Hypothalamus (tissue), 51 donors: ENCODE measurements at regions not wholly inside any gene's neighbourhood (a gene's known extent, or its start where the extent isn't known, plus 50 kb on each side); places are given as distances from the start of the nearest gene placed in this dataset.
"Not testable (repeated sequence)": the region's sequence is repeated elsewhere in the genome, so short reads cannot be mapped to it uniquely, and the experiment has no call there.

Experiments used
- DNase-seq, 51 donors: peaks; one replicate each; lab custom pipeline; 2025; lab: John Stamatoyannopoulos, UW

DNA sequence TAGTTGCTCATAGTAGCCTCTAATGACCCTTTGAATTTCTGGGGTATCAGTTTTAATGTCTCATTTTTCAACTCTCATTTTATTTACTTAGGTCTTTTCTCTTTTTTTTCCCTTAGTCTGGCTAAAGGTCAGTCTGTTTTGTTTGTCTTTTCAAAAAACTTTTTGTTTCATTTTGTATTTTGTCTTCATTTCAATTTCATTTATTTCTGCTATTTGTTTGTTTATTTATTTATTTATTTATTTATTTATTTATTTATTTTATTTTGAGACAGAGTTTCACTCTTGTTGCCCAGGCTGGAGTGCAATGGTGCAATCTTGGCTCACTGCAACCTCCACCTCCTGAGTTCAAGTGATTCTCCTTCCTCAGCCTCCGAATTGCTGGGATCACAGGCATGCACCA, 1076.9 kb downstream of the PCDH7 start:
- DNase-seq: not testable (repeated sequence)

- DNase-seq: no peak
Observed at GRCh38 chr4:31803526-31804195, 1083.5 kb downstream of the PCDH7 start.

GRCh38 chr4:31807036-31807435, 1086.9 kb downstream of the PCDH7 start:
- DNase-seq: no peak

DNA sequence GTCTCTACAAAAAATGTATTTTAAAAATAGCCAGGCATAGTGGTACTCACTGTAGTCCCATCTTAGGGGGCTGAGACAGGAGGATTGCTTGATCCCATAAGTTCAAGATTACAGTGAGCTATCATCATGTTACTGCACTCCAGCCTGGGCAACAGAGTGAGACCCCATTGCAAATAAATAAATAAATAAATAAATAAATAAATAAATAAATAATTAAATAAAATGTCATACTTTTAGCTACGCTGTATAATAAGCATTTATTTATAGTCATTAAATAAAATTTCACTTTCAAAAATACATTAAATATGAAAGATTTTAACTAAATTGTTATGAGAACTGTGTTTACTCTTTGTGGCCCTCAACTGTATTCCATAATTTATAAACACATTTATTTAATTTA, 1124.2 kb downstream of the PCDH7 start:
- no peak for DNase-seq

DNA sequence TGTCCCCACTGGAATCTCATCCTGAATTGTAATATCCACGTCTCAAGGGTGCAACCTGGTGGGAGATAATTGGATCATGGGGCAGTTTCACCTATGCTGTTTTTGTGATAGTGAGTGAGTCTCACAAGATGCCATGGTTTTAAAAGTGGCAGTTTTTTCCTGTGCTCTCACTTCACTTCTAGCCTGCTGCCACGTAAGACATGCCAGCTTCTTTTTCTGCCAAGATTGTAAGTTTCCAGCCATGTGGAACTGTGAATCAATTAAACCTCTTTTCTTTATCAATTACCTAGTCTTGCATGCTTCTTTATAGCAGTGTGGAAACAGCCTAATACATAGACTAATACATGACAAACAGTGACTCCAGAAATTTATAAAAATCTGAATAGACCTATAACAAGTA, 1131.8 kb downstream of the PCDH7 start:
- no peak for DNase-seq

DNA sequence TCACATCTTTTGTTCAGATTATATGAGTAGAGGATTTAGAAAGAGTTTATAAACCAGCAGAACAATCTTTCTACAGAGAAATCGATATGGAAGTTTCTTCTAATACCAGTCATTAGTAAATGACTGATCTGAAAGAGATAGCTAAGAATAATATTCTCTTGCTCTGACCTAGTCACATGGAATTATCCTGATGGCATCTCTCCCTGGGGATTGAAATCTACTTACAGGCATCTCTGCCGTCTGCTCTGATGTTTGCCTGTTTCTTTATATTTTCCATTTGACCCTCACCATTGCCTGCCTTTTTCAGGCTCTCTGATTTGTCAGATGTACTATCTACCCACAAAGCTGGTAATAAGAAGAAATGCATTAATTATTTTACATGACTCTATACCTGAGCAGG, 1157.3 kb downstream of the PCDH7 start:
- DNase-seq: no peak

- DNase-seq: not testable (repeated sequence)
Observed at GRCh38 chr4:31880837-31881236, 1160.7 kb downstream of the PCDH7 start.

- DNase-seq: no peak
Observed at GRCh38 chr4:31896349-31896748, 1176.2 kb downstream of the PCDH7 start.

- no peak for DNase-seq
Observed at GRCh38 chr4:31905363-31905762, 1185.2 kb downstream of the PCDH7 start.

DNA sequence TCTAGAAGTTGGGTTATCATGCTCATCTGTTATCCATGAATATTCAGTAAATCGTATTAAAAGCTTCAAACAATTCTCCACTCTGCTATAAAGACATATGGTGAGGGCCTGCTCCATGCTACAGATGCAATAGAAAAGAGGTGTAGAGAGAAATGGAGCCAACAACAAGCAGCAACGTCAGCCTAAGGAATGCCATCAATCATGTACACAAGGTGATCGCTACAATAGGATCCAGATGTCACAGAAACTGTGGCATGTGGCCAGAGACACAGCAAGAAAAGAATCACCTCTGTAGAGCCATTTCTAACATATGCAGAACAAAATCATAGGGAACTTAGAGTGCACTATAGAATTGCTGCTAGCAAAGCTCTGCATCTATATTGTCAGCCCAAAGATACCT, 1188.1 kb downstream of the PCDH7 start:
- no peak for DNase-seq

DNA sequence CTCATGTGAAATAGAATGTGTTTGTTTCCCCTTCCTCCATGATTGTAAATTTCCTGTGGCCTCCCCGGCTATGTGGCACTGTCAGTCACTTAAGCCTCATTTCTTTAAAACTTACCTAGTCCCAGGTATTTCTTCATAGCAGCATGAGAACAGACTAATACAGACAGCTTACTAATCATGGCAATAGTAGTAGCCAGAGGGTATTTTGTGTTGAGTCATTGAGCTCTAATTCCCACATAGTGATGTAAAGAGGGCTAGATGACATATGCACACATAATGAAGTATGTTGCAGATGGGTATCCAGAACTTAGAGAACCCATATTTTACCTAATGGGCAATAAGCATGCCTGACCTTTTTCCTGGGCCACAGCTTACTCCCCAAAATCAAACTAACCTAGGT, 1197.2 kb downstream of the PCDH7 start:
- DNase-seq: no peak

DNA sequence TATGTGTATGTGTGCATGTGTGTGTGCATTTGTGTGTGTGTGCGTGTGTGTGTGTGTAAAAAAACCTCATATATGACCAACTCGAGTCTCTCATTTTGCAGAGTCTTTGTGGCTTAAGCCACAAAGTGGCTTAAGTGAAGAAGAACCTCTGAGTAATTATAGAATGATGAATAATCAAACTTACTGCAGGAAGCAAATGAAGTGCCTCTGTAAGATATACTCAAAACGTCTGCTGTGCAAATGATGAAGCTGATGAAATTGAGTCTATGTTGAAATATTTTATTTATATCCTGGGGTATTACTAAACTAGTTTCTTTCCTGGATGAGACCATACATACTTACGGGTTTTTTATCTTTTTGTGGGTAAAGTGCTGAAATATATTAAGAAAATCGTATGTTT, 1198.7 kb downstream of the PCDH7 start:
- no peak for DNase-seq

- DNase-seq: no peak
Observed at GRCh38 chr4:31923634-31924033, 1203.5 kb downstream of the PCDH7 start.

DNA sequence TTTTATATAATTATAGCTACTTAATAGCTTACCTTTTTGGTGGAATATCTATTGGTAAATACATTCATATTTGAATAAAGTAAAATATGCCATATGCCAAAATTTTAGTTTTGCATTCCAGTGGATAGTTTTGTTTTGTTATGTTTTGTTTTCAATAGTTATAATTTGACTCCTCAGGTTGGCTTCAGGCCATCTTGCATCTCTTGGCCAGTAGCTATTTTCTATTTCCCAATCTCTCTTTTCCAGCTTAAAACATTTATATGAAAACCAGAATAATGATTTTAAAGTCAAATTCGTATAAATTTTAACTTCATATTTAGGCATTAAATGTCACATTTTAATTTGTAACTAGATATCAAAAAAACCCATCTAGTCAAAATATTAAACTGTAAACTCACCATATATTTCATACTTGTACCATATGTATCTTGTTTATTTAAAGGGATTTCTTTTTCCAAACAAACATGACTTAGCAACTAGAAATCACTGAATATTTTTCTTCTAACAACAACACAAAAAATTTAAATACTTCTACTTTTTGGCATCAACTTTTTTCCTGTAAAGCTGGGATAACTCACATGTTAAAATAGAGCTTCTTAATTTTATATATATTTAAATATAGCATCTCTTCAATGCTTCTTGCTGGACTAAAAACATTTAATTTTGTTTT, 1209.6 kb downstream of the PCDH7 start:
- no peak for DNase-seq

GRCh38 chr4:31946456-31946855, 1226.3 kb downstream of the PCDH7 start:
- no peak for DNase-seq

DNA sequence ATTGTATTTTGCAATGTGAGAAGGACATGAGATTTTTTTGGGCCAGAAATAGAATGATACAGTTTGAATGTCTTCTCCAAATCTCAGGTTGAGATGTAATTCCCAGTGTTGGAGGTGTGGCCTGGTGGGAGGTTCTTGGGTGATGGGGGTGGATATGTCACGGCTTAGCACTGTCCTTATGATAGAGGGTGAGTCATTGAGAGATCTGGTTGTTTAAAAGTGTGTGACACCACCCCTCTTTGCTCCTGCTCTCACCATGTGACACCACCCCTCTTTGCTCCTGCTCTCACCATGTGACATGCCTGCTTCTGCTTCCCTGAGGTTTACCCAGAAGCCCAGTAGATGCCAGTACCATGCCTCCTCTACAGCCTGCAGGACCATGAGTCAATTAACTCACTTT, 1226.9 kb downstream of the PCDH7 start:
- DNase-seq: no peak

DNA sequence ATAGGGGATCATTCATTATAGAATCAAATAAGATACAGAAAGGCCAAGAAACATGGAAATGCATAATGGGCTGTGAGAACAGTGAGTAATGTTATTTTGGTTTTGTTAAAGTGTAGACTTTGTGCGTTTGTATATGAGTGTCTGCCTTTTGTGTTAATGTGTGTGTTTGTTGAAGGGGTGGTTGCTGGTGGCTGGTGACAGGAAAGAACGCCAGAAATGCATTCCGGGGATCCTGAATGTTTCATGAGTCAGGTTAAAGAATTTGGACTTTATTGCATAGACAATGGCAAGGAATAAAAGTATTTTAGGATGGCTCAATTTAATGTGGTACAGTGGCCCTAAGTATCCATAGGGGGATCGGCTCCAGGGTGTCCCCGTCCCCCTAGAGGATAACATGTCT, 1228.9 kb downstream of the PCDH7 start:
- no peak for DNase-seq

- DNase-seq: no peak
Observed at GRCh38 chr4:31955346-31955745, 1235.2 kb downstream of the PCDH7 start.

DNA sequence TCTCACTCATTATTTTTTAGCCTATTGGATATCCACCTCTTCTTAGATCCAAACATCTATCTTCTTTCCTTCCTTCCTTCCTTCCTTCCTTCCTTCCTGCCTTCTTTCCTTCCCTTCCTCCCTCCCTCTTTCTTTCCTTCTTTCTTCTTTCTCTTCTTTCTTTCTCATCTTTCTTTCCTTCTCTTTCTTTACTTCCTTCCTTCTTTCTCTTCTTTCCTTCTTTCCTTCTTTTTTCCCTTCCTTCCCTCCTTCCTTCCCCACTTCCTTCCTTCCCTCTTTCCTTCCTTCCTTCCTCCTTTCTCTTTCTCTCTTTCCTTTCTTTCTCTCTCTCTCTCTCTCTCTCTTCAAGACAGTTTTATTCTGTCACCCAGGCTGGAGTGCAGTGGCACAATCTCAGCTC, 1239.8 kb downstream of the PCDH7 start:
- DNase-seq: no peak

DNA sequence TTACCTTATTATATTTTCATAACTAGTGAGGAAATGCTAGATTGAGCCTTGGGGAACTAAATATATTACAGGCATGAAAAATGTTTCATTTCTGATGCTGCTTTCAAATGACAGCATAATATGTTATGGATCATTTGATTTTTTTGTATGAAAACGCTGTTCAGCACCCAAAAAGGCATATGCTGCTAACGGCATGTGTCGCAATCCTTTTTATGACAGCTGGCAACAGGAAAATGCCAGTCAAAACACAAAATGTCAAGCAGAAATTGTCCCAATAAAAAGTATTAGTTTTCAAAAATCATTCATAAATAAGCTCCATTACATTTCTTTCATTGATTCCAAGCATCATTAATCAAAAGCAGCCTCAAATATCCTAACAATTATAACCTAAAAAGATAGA, 1244.5 kb downstream of the PCDH7 start:
- DNase-seq: no peak

GRCh38 chr4:31968842-31969241, 1248.7 kb downstream of the PCDH7 start:
- DNase-seq: no peak

- DNase-seq: no peak
Observed at GRCh38 chr4:31974490-31975002, 1254.4 kb downstream of the PCDH7 start.

- no peak for DNase-seq
Observed at GRCh38 chr4:31979988-31980387, 1259.8 kb downstream of the PCDH7 start.
